NCI-H2081 treated with DMSO at 0.1 percent for 48 hours (cell line): ENCODE measurements at regions not wholly inside any gene's neighbourhood (a gene's known extent, or its start where the extent isn't known, plus 50 kb on each side); places are given as distances from the start of the nearest gene placed in this dataset.
"Not testable (repeated sequence)": the region's sequence is repeated elsewhere in the genome, so short reads cannot be mapped to it uniquely, and the experiment has no call there.

Source experiments
- DNase-seq: peaks from one replicate; lab custom pipeline; 2025; lab: John Stamatoyannopoulos, UW

DNA sequence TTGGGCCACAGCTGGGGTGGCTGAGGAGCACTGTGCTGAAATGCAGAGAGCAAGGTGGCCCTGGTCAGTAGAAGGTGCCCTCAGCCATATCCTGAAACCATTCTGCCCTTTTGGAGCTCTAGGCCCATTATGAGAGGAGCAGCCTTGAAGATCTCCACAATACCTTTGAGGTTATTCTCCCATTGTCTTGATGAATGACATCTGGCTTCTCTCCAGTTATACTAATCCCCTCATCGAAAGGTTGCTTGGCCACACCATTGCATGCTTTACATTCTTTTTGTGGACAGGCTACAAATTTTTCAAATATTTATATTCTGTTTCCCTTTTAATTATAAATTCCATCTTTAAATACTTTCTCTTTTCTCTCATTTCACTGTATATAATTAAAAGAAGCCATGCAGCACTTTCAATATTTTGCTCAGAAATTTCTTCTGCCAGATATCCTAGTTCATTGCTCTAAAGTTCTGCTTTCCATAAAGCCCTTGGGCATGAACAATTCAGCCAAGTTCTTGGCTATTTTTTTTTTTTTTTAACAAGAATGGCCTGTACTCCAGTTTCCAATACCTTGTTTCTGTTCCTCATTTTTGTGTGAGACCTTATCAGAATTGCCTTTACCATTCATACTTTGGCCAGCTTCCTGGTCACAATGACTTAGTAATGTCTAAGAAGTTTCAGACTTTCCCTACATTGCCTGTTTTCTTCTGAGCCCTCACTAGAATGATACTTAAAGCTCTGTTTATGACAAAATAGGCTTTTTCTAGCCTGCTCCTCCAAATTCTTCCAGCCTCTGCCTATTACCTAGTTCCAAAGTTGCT lies 138.9 kb upstream of the SGO1 start:
- DNase-seq = no peak

DNA sequence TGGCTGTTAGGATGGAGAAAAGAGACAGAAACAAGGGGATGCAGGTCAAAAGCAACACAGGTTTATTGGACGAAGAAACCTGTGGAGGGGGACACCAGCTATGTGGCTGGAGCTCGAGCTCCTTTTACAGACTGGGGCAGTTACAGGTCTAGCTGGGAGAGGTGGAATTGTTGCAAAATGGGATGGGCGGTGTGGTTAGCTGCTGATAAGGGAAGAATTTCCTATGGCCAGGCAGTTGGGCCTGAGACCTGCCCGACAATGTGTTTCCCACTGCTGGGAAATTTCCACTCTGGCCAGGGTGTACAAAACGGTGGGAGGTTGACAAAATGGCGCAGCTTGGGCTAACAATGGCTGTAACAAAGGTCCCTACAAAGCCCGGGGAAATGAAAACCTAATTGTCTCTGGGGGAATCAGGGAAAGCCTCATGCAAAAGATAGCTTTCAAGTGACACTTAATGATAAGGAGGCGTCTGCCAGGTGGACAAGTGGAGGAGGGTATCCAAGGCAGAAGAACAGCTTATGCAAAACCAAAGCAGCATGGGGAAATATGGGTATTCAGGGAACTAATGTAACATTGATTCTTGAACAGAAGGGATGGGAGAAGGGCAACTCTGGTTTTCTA lies 137.4 kb upstream of the SGO1 start:
- DNase-seq = no peak

DNA sequence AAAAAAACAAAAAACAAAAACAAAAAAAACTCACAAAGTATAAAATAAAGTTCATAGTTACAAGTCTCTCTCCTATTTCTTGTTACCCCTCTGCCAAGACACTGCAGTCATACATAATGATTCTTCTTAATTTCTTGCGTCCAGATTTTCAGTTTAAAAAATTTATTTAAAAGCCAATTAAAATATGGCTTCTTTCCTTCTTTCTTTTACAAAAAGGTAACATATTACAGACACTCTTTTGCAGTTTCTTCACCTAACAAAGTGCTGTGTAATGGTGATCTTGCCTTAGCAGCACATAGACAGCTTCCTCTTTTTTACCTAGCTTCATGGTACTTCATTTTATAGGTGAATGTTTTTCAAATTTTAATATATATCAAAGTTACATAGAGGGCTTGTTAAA lies 136.1 kb upstream of the SGO1 start:
- no peak for DNase-seq

DNA sequence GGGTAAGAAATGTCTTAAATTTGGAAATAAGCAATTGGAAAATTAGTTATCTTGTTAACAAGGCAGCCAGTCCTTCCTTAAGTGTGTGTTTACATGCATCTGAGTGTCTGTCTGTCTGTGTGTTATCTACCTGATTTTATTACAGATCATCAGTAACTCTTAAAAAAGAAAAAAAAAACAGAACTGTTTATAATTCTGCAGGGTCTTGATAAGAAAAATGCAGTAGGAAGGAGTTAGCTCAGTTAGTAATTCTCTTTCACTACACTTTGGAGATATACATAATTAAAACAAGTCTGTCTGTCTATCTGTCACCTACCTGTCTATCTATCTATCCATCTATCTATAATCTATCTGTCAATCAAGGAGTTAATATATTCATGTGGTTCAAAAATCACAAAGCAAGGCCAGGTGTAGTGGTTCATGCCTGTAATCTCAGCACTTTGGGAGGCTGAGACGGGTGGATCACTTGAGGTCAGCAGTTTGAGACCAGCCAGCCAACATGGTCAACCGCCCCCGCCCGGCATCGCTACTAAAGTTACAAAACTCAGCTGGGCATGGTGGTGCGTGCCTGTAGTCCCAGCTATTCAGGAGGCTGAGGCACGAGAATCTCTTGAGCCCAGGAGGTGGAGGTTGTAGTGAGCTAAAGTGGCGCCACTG lies 135.5 kb upstream of the SGO1 start:
- no peak for DNase-seq

DNA sequence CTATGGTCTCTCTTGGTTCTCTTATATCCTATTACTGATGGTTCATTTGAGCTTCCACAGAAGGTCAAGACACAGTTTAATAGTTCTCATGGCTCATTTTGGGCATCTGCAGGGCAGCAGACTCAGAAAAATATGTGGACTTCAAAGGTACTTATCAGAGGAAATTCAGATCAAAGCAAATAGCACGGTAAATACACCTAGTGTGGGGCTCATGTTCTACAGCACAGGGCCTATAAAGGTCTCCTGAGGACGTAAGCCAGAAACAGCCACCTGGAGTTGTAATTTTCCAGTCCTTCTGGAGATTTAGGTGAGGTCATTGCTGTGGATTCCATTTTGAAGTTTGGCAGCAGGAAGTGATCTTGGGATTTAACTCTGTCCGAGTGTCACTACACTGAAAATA lies 134.5 kb upstream of the SGO1 start:
- DNase-seq = no peak

DNA sequence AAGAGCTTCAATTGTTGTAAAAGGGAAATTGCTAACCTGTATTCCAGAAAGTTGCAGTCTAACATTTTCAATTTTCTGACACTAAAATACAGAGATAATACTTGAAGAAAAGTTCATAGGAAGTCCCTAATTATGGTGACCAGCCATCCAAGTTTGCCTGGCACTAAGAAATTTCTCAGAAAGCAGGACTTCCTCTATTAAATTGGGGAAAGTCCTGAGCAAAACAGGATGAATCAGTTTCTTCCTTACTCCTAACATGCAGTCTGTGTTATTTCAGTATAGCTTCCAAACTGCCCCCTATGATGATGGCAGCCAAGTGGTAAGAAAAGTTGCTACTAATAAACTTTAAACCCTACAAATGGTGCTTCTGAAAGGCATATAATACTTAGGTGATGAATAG lies 133.5 kb upstream of the SGO1 start:
- DNase-seq = no peak

DNA sequence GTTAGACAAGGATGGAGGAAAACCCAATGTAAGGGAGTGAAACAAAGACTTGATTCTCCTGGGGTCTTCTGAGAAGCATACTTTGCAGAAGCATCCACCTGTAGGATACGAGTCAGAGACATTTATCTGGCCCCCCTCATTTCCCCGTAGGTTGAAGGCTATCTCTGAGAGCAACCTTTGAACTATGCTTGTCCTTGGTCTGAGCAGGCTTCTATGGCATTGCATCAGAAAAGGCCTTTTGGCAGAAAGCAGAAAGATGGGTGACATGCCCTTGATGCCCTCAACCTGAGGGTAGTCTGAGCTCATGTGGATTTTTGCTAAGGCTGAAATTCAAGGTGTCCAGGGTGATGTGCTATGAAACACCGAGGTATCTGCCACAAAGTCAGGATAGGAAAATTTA lies 131.6 kb upstream of the SGO1 start:
- no peak for DNase-seq

DNA sequence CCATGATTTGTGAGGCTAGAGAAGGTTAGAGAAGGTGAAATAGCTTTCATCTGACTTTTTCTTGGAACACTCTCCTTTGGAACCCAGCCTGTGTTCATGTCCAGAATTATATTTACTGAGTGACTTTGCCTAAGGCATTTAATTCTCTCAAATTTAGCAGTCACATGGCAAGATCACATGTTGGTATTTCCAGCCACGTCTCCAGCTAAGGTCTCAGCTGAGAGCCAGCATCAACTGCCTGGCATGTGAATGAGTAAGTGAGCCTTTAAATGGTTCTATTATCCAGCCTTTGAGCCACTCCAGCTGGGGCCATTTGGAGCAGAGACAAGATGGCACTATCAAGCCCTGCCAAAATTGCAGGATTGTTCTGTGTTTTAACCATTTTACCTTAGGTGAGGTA lies 130.2 kb upstream of the SGO1 start:
- DNase-seq = no peak

DNA sequence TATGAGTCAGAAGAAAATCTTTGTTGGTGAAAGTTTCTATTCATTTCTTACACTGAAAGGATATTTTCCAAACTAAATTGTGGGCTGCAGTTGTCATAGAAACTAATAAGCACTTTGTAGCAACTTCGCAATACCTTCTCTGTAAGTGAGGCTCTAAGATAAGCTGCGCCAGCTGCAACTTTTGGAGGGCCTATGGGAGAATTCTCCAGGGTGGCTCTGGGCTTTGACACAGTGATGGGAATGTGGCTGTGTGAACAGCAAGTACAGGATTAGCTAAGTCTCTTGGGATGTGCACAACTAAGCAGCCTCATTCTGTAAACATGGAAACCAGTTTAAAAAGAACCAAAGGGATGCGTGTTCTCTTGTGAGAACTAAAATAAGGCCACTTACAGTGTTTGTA lies 124.6 kb upstream of the SGO1 start:
- no peak for DNase-seq

DNA sequence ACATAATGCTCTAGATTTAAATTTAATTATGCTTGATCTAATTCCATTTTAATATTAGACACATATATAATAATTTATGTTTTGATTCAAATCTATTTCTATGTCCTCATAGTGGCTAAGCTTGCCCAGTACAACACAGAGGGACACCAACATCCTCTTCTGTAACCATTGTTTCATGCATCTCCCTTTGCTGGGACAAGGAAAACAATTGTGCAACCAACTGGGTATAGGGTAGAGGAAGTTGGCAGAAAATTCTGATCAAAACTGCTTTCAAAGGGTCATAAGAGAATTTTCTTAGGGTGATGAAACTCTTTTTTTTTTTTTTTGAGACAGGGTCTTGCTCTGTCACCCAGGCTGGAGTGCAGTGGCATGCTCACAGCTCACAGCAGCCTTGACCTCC lies 121.4 kb upstream of the SGO1 start:
- DNase-seq = no peak

DNA sequence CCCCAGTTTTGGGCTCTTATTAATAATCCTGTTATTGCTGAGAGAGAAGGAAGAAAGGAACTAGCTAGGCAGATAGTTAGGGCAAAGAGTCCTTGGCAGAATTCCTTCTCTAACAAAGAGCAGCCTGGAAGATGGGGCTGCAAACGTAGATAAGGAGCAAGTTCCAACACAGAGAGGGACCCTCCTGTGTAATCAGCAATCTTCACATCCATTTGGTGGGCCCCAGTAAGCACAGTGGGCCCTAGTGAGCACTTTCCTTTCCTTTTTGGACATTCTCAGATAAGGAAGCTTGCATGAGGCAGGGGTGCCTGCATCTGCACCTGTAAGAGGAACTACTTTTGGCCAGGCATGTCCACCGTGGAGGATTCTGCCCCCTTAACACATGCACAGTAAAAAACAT lies 119.6 kb upstream of the SGO1 start:
- DNase-seq = no peak

DNA sequence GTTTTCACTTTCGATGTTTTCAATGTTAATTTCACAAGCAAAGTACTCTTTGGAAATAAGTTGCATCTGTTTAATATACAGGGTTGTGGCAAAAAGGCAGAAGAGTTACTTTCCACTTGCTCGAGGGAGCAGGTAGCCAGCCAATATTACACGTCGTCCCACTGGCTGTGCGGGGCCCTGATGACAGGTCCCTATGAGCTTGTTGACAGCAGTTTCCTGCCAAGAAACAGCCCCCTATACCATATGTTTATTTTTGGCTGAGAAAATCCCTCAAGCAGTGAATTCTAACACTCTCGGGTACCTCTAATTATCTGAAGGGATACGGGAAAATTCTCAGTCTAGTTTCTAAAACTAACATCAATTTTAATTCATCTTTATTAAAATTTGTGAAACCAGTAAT lies 116.8 kb upstream of the SGO1 start:
- DNase-seq = no peak

DNA sequence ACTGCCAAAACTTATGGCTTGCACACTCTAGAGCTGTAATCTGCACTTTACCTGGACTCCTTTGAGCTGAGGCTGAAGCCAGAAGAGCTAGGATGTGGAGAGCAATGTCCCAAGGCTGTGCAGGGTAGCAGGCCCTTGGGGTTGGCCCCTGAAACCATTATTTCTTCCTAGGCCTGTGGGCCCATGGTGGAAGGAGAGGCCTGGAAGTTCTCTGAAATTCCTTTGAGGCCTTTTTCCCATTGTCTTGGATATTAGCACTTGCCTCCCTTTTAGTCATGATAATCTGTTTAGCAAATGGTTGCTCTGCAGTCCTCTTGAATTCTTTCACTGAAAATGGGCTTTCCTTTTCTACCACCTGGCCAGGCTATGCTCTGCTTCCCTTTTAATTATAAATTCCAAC lies 102.0 kb upstream of the SGO1 start:
- no peak for DNase-seq

DNA sequence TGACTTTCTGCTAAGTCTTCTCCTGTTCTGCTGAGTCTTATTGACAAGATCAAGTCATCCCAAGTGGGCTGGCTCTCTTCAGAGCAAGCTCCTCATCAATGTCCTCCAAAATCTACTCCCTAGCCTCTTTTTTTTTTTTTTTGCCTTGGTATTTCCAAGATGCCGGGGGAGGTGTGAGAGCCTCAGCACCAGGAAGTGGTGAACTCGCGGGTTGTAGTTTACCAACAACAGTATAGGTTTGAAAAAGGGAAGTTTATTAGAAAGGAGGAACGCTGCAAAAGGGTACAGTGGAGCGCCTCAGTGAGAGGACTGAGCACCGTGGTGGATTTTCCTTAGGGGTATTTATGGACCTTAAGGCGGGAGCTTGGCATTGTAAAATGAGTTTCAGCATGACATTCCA lies 94.3 kb upstream of the SGO1 start:
- DNase-seq = no peak

DNA sequence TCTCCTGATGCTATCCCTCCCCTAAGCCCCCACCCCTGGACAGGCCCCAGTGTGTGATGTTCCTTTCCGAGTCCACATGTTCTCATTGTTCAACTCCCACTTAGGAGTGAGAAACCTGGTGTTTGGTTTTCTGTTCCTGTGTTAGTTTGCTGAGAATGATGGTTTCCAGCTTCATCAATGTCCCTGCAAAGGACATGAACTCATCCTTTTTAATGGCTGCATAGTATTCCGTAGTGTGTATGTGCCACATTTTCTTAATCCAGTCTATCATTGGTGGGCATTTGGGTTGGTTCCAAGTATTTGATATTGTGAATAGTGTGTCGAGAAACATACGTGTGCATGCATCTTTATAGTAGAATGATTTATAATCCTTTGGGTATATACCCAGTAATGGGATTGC lies 80.0 kb upstream of the SGO1 start:
- DNase-seq = not testable (repeated sequence)

DNA sequence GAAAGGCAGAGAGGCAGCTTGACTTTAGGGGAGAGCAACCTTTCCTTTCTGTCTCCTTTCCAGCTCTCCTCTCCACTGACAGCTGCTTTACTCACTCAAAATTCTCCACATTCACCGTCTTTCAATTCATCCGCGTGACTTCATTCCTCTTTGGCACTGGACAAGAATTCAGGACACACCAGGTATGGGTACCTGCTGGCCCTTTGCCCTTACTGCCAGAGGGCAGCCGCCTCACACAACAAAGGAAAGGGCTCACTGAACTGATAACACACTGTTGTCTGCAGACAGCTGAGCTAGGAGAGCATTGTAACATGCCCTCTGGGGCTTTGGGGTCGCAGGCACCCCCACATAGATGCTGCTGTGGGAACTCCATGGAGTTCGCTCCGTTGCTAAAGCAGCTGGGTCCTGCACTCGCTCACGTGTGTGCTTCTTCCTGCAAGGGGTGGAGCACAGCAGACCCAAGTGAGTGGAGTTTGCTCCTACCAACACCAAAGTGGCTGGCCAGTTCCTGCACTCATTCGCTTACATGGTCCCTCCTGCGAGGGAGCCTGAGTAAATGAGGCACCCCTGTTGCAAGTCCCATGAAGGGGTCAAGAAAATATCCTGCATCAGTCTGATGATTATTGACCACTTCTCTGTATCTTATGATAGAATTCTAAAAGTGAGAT lies 79.0 kb upstream of the SGO1 start:
- no peak for DNase-seq

DNA sequence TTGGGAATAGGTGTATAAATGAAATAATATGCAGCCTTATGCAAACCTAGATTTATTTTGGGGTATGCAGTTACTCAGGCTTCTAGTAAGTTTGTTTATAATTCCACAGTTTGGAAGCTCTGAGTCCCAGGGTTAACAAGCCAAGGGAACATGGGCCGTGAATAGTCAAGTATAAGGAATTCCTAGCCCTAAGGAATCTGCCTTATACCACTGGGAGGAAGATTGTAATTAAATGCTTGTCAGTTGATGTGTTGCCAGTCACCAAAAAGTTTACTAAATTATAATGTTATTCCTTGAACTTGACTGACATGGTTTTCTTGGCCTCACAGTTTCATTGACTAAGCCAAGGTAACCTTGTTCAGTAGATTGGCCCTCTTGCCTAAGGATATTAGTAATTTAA lies 72.4 kb upstream of the SGO1 start:
- DNase-seq = no peak

DNA sequence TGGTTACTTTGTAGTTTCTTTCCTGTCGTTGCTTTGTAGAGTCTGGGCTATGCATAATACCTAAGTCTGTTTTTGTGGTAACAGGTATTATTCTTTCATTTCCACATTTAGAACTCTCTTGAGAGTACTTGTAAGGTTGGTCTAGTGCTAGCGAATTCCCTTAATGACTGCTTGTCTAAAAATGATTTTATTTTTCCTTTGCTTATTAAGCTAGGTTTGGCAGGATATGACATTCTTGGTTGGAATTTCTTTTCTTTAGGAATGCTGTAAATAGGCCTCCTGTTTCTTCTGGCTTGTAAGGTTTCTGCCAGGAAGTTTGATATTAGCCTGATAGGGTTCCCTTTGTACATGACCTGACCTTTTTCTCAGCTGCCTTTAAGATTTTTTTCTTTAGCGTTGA lies 70.1 kb upstream of the SGO1 start:
- no peak for DNase-seq

DNA sequence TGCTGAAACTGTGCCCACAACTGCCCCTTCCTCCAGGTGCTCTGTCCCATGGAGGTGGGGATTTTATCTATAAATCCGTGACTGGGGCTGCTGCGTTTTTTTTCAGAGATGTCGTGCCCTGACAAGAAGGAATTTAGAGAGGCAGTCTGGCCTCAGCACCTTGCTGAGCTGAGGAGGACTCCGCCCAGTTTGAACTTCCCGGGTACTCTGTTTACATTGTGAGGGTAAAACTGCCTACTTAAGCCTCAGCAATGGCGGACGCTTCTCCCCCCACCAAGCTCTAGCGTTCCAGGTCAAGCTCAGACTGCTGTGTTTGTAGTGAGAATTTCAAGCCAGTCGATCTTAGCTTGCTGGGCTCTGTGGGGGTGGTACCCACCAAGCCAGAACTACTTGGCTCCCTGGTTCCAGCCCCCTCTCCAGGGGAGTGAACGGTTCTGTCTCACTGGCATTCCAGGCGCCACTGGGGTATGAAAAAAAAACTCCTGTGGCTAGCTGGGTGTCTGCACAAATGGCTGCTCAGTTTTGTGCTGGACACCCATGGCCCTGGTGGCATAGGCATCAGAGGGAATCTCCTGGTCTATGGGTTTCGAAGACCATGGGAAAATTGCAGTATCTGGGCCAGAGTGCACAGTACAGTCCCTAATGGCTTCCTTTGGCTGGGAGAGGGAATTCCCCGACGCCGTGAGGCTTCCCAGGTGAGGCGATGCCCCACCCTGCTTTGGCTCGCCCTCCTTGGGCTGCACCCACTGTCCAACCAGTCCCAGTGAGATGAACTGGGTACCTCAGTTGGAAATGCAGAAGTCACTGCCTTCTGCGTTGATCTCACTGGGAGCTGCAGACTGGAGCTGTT lies 68.5 kb upstream of the SGO1 start:
- no peak for DNase-seq

DNA sequence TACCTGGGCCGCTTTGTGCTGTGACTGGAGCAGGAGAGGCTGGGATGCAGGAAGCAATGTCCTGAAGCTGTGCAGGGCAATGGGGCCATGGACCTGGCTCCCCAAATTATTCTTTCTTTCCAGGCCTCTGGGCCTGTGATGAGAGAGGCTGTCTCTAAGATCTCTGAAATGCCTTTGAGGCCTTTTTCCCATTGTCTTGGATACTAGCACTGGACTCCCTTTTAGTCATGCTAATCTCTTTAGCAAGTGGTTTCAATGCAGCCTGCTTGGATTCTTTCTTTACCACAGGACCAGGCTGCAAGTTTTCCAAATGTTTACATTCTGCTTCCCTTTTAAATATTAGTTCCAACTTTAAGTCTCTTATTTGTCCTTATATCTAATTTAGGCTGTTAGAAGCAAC lies 64.8 kb upstream of the SGO1 start:
- DNase-seq = no peak

DNA sequence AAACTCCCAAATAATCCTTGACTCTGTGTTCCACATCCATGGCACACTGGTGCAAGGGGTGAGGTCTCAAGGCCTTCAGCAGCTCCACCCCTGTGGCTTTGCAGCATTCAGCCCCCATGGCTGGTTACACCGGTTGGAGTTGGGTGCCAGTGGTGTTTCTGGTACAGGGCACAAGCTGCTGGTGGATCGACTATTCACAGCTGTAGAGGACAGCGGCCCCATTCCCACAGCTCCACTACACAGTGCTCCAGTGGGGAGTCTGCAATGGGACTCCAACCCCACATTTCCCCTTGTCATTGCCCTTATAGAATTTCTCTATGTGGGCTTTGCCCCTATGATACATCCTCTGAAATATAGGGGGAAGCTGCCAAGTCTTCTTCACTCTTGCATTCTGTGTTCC lies 64.3 kb upstream of the SGO1 start:
- no peak for DNase-seq

DNA sequence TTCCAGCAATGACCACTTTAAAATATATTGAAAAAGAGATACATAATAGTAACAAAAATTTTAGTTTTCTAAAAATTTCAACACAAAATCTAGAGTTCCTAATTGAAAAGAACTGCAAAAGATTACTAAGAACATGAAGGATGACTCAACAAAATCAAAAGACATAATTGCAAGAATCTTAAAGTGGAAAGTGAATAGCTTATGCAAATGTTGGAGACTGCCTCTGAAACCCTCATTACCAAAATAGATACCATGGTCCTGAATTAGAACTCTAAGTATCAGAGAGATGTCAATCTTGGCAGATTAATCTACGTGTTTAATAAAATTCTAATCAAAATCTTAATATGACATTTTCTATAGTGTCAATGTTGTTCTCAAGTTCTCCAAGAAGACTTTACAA lies 60.7 kb upstream of the SGO1 start:
- no peak for DNase-seq
